Sigmoid colon (tissue), 6 donors: ENCODE measurements at regions not wholly inside any gene's neighbourhood (a gene's known extent, or its start where the extent isn't known, plus 50 kb on each side); places are given as distances from the start of the nearest gene placed in this dataset.
"Not testable (repeated sequence)": the region's sequence is repeated elsewhere in the genome, so short reads cannot be mapped to it uniquely, and the experiment has no call there.

ENCODE experiments used
- DNase-seq: peaks from one replicate; pipeline ENCODE4 v3.0.0-alpha.2; 2019
- H3K27ac ChIP-seq, 4 donors: fragments of 200-600 bp; sonication (generic); one replicate each; pipeline ENCODE4 v1.5.1; 2016 to 2019; ENCODE audit warnings: mild to moderate bottlenecking in 1 of 4
- H3K27me3 ChIP-seq, 3 donors: fragments of 200-600 bp; sonication (generic); one replicate each; pipeline ENCODE4 v1.5.1; 2019; ENCODE audit warnings: mild to moderate bottlenecking in 1 of 3
- H3K36me3 ChIP-seq, 4 donors: fragments of 200-600 bp; sonication (generic); one replicate each; pipeline ENCODE4 v1.5.1; 2016 to 2019
- H3K4me1 ChIP-seq, 4 donors: fragments of 200-600 bp; sonication (generic); one replicate each; pipeline ENCODE4 v1.5.1; 2017 to 2019
- H3K4me3 ChIP-seq, 4 donors: fragments of 200-600 bp; sonication (generic); one replicate each; pipeline ENCODE4 v1.5.1; 2017 to 2019; ENCODE audit warnings: mild to moderate bottlenecking in 2 of 4, moderate library complexity in 1 of 4
- H3K9me3 ChIP-seq, 4 donors: fragments of 200-600 bp in 3 of 4; sonication (generic) in 3 of 4; one replicate each; pipeline versions ENCODE4 v1.5.1 to v1.6.1; 2013 to 2019
- EP300 ChIP-seq, 4 donors: sonication (generic); formaldehyde crosslinking; IDR thresholded peaks; one replicate each; pipeline ENCODE4 v1.6.1; 2017; ENCODE audit warnings: antibody characterized with exemption in 4 of 4
- POLR2A ChIP-seq, 2 donors: fragments of 450-650 bp; IDR thresholded peaks; one replicate each; pipeline ENCODE4 v1.6.1; 2016; ENCODE audit warnings: antibody characterized with exemption in 2 of 2, mild to moderate bottlenecking in 2 of 2, moderate library complexity in 2 of 2
- POLR2AphosphoS5 ChIP-seq, 4 donors: sonication (generic); formaldehyde crosslinking; IDR thresholded peaks; one replicate each; pipeline ENCODE4 v1.6.1; 2017; ENCODE audit warnings: antibody characterized with exemption in 4 of 4
- WGBS, 2 donors: extraction: QIAGEN DNeasy Blood & Tissue Kit; methylation state at CpG; one replicate each; pipeline ENCODE4 v1.1.7; 2013; 5-methylcytosine and 5-hydroxymethylcytosine counted together
- intact Hi-C: fragments of 100-400 bp; cut with DNase I; formaldehyde crosslinking; loops from one replicate; pipeline ENCODE4 v1.15.1; 2023
- TF ChIP-seq, protein P1 (sequence below), 4 experiments: fragments of 450-650 bp in 3 of 4; fragments of 200-600 bp in 1 of 4; IDR thresholded peaks; one replicate each; pipeline ENCODE4 v1.5.1; 2016 to 2019; ENCODE audit warnings: antibody characterized with exemption in 4 of 4, mild to moderate bottlenecking in 3 of 4, moderate library complexity in 2 of 4
- donor health status: healthy with polysubstance abuse.
- donor health status: healthy.

DNA sequence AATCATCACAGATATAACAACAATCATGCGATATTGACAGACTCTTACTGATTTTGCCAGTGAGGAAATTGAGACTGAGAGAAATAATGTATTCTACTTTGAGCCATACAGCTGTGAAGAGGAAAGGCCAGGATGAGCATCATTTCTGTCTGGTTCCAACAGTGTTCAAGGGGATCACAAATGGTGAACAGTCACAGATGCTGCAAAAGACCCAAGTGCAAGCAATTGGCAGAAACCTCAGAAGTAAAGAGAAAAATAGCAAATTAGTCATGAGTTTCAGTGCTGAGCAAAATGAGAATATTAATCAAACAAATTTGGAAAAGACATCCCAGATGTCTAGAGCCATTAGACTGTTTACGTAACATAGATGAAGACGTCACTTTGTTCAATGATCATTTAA lies 114.1 kb downstream of the RAB38 start:
- no peak for DNase-seq
- Histone ChIP-seq H3K36me3 (no peaks in the 10 kb centered on the region), H3K4me3 (no peak overlapping the region), H3K27ac (no peak overlapping the region), H3K4me1 (no peaks in the 10 kb centered on the region), H3K9me3 (no peaks in the 10 kb centered on the region), H3K27me3 (no peaks in the 10 kb centered on the region)
- 92 to 94% methylated on average over 3 of the region's 3 CpGs for WGBS, 2 donors
- intact Hi-C loops: no loop called here
- TF ChIP-seq EP300 (IDR thresholded peaks at IDR 0.05) (no peak), POLR2A (IDR thresholded peaks at IDR 0.05) (no peak), POLR2AphosphoS5 (IDR thresholded peaks at IDR 0.05) (no peak)
- TF ChIP-seq, protein P1, sequence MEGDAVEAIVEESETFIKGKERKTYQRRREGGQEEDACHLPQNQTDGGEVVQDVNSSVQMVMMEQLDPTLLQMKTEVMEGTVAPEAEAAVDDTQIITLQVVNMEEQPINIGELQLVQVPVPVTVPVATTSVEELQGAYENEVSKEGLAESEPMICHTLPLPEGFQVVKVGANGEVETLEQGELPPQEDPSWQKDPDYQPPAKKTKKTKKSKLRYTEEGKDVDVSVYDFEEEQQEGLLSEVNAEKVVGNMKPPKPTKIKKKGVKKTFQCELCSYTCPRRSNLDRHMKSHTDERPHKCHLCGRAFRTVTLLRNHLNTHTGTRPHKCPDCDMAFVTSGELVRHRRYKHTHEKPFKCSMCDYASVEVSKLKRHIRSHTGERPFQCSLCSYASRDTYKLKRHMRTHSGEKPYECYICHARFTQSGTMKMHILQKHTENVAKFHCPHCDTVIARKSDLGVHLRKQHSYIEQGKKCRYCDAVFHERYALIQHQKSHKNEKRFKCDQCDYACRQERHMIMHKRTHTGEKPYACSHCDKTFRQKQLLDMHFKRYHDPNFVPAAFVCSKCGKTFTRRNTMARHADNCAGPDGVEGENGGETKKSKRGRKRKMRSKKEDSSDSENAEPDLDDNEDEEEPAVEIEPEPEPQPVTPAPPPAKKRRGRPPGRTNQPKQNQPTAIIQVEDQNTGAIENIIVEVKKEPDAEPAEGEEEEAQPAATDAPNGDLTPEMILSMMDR (IDR thresholded peaks at IDR 0.05): no peak

DNA sequence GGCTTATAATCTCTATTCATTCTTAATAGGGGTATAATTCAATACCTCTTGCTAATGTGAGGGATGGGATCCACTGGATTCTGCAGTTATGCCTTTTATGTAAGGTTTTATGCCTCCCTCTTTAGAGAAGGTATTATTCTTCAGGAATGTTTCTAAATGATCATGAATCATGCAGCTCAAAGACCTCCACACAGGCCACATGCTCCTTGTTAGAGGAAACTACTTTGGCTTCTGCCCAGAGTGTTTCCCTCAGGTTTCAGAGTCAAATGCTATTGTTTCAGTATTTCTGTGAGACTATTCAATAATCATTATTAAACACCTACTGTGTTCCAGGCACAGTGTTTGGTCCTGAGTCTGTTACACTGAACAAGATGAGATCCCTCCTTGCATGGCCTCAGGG lies 115.9 kb downstream of the RAB38 start:
- intact Hi-C loops: no loop called here
- Histone ChIP-seq H3K27ac (no peak overlapping the region), H3K36me3 (no peaks in the 10 kb centered on the region), H3K27me3 (no peaks in the 10 kb centered on the region), H3K4me3 (no peak overlapping the region), H3K9me3 (no peaks in the 10 kb centered on the region), H3K4me1 (no peaks in the 10 kb centered on the region)
- no peak for TF ChIP-seq POLR2A (IDR thresholded peaks at IDR 0.05)
- TF ChIP-seq, protein P1 (IDR thresholded peaks at IDR 0.05): no peak
- TF ChIP-seq EP300 (IDR thresholded peaks at IDR 0.05): no peak
- no peak for TF ChIP-seq POLR2AphosphoS5 (IDR thresholded peaks at IDR 0.05)
- no peak for DNase-seq

DNA sequence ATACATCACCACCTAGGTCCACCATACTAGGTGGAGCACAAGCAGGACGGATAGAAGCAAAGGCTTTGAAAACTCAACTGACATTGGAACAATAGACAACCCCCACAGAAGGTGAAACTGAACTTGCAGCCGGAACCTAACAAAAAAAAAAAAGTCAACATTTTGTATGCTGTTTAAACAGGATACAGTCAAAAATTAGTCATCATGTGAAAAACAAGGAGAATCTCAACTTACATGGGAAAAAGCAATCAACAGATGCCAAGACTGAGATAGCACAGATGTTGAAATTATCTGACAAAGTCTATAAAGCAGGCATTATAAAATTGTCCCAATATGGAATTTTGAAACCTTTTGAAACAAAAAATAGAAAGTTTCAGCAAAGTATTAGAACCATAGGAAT lies 123.8 kb downstream of the RAB38 start:
- no peaks in the 10 kb centered on the region for H3K36me3 ChIP-seq
- H3K4me1 ChIP-seq: no peaks in the 10 kb centered on the region
- intact Hi-C loops: no loop called here
- no peaks in the 10 kb centered on the region for H3K9me3 ChIP-seq
- TF ChIP-seq EP300 (IDR thresholded peaks at IDR 0.05): no peak
- no peak for TF ChIP-seq POLR2AphosphoS5 (IDR thresholded peaks at IDR 0.05)
- H3K27ac ChIP-seq: no peak overlapping the region
- 81 to 83% methylated on average over 2 of the region's 2 CpGs for WGBS, 2 donors
- H3K4me3 ChIP-seq: no peak overlapping the region
- DNase-seq: no peak
- no peaks in the 10 kb centered on the region for H3K27me3 ChIP-seq

DNA sequence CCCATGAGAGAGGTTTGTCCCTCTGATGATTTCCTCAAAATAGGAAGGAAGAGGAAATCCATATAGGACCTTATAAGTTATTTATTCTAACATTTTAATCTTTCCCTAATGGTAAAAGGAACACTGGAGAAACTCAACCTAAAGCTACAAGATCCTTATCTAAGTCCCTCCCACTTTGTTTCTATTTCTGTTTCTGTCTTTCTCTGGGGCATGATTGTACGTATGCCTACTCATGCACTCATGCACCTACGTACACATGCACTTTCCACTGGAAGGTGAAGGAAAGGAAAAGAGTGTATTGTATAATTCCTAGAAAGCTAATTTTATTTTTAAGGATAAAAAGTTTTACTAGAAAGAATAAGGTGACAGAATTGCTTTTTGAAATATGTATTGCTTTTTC lies 125.0 kb downstream of the RAB38 start:
- no peaks in the 10 kb centered on the region for H3K36me3 ChIP-seq
- H3K9me3 ChIP-seq: no peaks in the 10 kb centered on the region
- WGBS, 2 donors: 42 to 50% methylated on average over 2 of the region's 2 CpGs
- no peak for TF ChIP-seq POLR2AphosphoS5 (IDR thresholded peaks at IDR 0.05)
- H3K27ac ChIP-seq: no peak overlapping the region
- no peak overlapping the region for H3K4me3 ChIP-seq
- intact Hi-C loops: no loop called here
- no peaks in the 10 kb centered on the region for H3K27me3 ChIP-seq
- no peak for DNase-seq
- H3K4me1 ChIP-seq: no peaks in the 10 kb centered on the region

DNA sequence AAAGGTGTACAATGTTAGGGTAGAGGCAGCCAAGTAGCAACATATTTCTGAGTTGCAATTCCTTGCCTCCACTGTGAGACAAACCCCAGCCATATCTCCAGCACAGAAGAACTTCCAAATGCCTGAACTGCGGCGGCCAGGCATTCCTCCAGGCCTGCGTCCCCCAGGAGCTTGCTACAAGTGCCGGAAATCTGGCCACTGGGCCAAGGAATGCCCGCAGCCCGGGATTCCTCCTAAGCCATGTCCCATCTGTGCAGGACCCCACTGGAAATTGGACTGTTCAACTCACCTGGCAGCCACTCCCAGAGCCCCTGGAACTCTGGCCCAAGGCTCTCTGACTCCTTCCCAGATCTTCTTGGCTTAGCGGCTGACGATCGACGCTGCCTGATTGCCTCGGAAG lies 130.0 kb downstream of the RAB38 start:
- DNase-seq, intact Hi-C loops, H3K36me3 ChIP-seq, H3K27ac ChIP-seq, H3K4me3 ChIP-seq, H3K27me3 ChIP-seq, H3K9me3 ChIP-seq, H3K4me1 ChIP-seq: not testable (repeated sequence)
- whole genome bisulfite sequencing, 2 donors: 90 to 96% methylated on average over 11 of the region's 11 CpGs

DNA sequence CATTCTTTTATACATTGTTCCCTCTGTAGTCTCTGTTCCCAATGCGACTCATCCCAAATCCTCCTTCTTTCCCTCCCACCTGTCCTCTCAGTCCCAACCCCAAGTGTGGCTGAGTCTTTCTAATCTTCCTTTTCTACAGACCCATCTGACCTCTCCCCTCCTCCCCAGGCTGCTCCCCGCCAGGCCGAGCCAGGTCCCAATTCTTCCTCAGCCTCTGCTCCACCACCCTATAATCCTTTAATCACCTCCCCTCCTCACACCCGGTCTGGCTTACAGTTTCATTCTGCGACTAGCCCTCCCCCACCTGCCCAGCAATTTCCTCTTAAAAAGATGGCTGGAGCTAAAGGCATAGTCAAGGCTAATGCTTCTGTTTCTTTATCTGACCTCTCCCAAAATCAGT lies 130.6 kb downstream of the RAB38 start:
- intact Hi-C loops: not testable (repeated sequence)

DNA sequence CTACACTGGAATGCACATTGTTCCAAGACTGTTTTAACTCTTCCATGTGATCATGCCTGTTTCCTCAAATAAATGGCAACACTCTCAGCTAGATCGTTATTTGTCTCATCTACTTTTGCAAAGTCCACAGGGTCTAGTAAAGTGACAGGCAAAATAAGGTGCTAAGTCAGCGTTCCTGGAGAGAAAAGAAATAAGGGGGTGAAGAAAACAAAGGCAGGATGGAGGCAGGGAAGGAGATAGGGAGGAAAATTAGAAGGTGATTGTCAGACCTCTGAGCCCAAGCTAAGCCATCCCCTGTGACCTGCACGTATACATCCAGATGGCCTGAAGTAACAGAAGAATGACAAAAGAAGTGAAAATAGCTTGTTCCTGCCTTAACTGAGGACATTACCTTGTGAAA lies 132.1 kb downstream of the RAB38 start:
- Histone ChIP-seq H3K27me3 (no peaks in the 10 kb centered on the region), H3K9me3 (no peaks in the 10 kb centered on the region), H3K36me3 (no peaks in the 10 kb centered on the region), H3K4me1 (no peaks in the 10 kb centered on the region), H3K4me3 (no peak overlapping the region), H3K27ac (no peak overlapping the region)
- no peak for TF ChIP-seq POLR2AphosphoS5 (IDR thresholded peaks at IDR 0.05)
- TF ChIP-seq, protein P1 (IDR thresholded peaks at IDR 0.05): no peak
- TF ChIP-seq POLR2A (IDR thresholded peaks at IDR 0.05): no peak
- no peak for TF ChIP-seq EP300 (IDR thresholded peaks at IDR 0.05)
- 40 to 49% methylated on average over 3 of the region's 3 CpGs for WGBS, 2 donors
- intact Hi-C loops: no loop called here
- no peak for DNase-seq

More for the DNA sequence above, 130.6 kb downstream of the RAB38 start:
- H3K4me1 ChIP-seq, H3K27ac ChIP-seq, H3K36me3 ChIP-seq, H3K27me3 ChIP-seq, H3K4me3 ChIP-seq, H3K9me3 ChIP-seq, DNase-seq: not testable (repeated sequence)
- 79 to 83% methylated on average over 5 of the region's 5 CpGs for WGBS, 2 donors
